ENCODE measurements at regions not wholly inside any gene's neighbourhood (a gene's known extent, or its start where the extent isn't known, plus 50 kb on each side); places are given as distances from the start of the nearest gene placed in this dataset.

DNA sequence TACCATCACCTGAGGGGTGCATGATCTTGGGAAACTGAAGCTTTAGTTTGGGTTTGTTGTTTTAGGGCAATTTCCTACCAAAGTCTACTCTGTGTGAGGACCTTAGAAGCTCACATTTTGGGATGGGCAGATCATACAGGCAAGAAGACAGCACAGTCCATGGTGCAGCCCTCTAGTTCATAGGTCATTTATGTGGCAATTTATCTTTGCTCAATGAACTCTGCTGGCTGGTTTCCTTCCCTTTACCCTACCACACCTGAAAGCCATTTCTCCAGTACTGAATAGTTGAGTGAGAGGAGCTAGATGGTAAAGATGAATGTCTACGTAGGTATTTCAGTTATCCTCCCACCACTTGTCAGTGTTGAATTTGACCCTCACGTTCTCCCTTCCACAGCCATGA, 87.5 kb upstream of the KLF12 start:
- no peak overlapping the region for H3K27ac ChIP-seq
- TF ChIP-seq CTCF (conservative IDR thresholded peaks at IDR 0.05) = no peak

- TF ChIP-seq CTCF (conservative IDR thresholded peaks at IDR 0.05) = no peak
- H3K27ac ChIP-seq = no peak overlapping the region
These were observed 85.4 kb upstream of the KLF12 start for GRCh38 chr13:74219566-74219965.

- TF ChIP-seq CTCF (conservative IDR thresholded peaks at IDR 0.05) = no peak
- H3K27ac ChIP-seq = no peak overlapping the region
These were observed 84.1 kb upstream of the KLF12 start for GRCh38 chr13:74218291-74218690.

GRCh38 chr13:74217811-74218210, 83.6 kb upstream of the KLF12 start:
- TF ChIP-seq CTCF (conservative IDR thresholded peaks at IDR 0.05) = no peak
- no peak overlapping the region for H3K27ac ChIP-seq

DNA sequence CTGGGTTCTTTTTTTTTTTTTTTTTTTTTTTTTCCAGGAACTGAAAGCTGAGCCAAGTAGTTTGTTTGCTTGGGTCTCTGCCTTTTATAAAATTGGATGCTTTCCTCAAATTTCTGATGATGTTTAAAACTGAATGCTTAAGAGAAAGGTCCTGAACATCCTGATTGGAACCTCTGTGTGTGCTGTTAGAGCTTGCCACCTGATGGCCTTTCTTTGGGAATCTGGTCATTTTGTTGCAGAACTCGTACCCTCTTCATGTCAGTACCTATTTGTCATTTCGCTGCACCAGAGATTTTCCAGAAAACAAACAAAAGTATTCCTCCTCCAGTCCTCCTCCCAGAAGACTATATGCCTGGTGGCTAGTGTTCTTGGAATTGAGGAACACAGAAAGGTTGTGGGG, 81.2 kb upstream of the KLF12 start:
- H3K27ac ChIP-seq = no peak overlapping the region
- no peak for TF ChIP-seq CTCF (conservative IDR thresholded peaks at IDR 0.05)

DNA sequence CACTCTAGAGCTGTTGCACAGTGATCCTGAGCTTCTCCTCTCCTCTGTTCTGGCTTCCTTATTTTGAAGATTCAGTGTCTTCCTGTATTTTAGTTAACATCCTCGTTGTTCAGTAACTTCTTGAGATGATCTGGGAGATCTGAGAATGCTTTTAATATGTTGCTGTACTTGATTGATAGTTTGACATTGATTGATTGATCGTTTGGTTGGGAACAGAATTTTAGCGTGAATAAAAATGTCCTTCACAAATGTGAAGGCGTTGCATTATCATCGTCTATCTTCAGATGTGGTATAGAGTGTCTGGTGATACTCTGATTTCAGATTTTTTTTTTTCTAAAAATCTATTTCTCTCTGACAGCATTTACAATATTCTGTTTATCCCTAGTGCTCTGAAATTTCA, 80.1 kb upstream of the KLF12 start:
- TF ChIP-seq CTCF (conservative IDR thresholded peaks at IDR 0.05) = no peak
- H3K27ac ChIP-seq = no peak overlapping the region

DNA sequence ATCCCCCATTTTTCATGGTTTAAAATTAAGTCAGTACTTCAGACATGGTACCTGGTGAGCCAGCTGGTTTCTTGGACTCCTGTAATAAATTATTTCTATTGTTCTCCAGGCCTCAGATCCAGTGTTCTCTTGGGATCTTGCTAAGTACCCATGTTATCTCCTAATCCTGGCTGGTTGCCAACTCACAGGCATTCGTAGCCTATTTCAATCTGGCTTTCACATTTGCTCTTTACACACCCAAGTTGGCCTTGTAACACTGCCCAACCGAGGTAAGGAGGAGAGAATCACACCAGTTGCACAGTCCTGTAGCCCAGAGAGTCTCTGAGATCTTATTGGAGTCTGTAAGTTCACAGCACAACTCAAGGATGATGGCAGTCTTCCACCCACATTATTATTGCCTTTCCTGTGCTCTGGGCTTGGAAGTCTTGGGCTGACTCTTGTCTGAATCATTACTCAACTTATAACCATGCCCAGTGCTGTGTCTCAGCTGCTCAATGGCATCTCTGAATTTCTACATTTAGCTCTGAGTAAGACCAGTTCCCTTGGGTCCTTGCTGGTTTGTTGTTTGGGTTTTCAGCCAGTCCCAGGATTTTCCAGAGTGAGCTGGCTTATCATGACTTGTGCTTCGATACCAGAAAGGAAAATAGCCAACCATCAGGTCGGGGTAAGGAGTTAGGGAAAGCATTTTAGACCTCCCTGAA, 76.6 kb upstream of the KLF12 start:
- no peak overlapping the region for H3K27ac ChIP-seq
- no peak for TF ChIP-seq CTCF (conservative IDR thresholded peaks at IDR 0.05)
